ENCODE measurements at regions not wholly inside any gene's neighbourhood (a gene's known extent, or its start where the extent isn't known, plus 50 kb on each side); places are given as distances from the start of the nearest gene placed in this dataset.

DNA sequence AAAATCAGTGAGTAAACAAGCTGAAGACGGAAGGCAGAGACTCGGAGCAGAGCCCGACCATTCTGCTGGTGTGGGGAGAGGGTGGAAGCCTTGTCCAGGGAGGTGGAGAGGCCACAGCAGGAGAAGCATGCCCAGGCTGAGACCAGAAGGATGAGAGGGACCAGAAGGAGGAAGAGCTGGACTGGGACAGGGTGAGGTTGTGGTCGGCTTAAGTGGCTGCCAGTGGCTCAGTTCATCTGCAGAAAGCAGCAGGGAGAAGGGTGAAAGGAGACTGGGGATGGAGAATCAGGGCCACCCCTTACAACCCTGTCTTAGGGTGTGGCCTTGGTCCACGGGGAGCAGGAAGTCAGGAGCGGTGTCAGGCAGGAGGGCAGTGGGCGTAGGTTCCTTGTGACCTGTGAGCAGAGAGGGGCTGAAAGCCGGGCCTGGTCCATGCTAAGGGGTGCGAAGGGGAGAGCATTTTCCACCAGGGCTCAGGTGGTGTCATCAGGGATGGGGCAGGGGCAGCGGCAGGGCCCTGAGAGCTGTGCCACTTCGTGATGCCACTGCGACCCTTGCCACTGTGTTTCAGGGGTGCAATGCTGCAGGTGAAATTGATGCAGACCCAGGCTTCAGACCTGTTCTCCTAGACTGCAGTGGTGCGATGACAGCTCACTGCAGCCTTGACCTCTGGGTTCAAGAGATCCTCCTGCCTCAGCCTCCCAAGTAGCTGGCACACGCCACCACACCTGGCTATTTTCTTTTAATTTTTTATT, 81.1 kb downstream of the TTLL2 start:
- TF ChIP-seq, protein P1, sequence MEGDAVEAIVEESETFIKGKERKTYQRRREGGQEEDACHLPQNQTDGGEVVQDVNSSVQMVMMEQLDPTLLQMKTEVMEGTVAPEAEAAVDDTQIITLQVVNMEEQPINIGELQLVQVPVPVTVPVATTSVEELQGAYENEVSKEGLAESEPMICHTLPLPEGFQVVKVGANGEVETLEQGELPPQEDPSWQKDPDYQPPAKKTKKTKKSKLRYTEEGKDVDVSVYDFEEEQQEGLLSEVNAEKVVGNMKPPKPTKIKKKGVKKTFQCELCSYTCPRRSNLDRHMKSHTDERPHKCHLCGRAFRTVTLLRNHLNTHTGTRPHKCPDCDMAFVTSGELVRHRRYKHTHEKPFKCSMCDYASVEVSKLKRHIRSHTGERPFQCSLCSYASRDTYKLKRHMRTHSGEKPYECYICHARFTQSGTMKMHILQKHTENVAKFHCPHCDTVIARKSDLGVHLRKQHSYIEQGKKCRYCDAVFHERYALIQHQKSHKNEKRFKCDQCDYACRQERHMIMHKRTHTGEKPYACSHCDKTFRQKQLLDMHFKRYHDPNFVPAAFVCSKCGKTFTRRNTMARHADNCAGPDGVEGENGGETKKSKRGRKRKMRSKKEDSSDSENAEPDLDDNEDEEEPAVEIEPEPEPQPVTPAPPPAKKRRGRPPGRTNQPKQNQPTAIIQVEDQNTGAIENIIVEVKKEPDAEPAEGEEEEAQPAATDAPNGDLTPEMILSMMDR (IDR thresholded peaks at IDR 0.05; ENCODE audit: low read length) = no peak
- TF ChIP-seq EZH2 (IDR thresholded peaks at IDR 0.05; ENCODE audit: borderline replicate concordance, low read length) = no peak

Measured in OCI-LY1 (cell line).